IMR-90 (cell line): ENCODE measurements at regions not wholly inside any gene's neighbourhood (a gene's known extent, or its start where the extent isn't known, plus 50 kb on each side); places are given as distances from the start of the nearest gene placed in this dataset.
A peak's percentile ranks its signal among the peaks of the same experiment; 100 is the strongest.

Source experiments
- ATAC-seq: fragments of 200-7000 bp; cut with Tn5 transposase; 2 replicates; pipeline ENCODE4 v1.9.1; 2020; ENCODE audit warnings: low read depth, mild to moderate bottlenecking, moderate library complexity
- BruUV-seq: library from RNA; stranded (reverse); fragments of 400-500 nt; replicated peaks from 2 replicates; lab custom pipeline; 2021; lab: Mats Ljungman, UMichigan
- CTCF ChIA-PET: fragments of 300-600 bp; formaldehyde crosslinking; extraction: SDS; loops from one replicate; lab custom pipeline; 2021; ENCODE audit warnings: antibody characterized with exemption; lab: Yijun Ruan, JAX
- POLR2A ChIA-PET: fragments of 300-600 bp; sonication (Branson Sonifier 250); formaldehyde crosslinking; loops from one replicate; lab custom pipeline; 2022; ENCODE audit warnings: antibody characterized with exemption; ENCODE audit not compliant: unreplicated experiment; lab: Charles Lee
- DNase-seq: peaks from one replicate; pipeline ENCODE4 v3.0.0; 2013
- H2AFZ ChIP-seq: replicated peaks from 2 replicates; pipeline ENCODE3; 2013; ENCODE audit warnings: low read length, mild to moderate bottlenecking; ENCODE audit not compliant: poor library complexity
- H2AK5ac ChIP-seq: 2 replicates; pipeline ENCODE4 v1.6.1; 2013; ENCODE audit warnings: low read depth, low read length, inconsistent platforms
- H2AK9ac ChIP-seq: replicated peaks from 2 replicates; pipeline ENCODE3; 2013; ENCODE audit warnings: mild to moderate bottlenecking, low read depth, low read length, moderate library complexity; ENCODE audit not compliant: poor library complexity
- H2BK120ac ChIP-seq: 2 replicates; pipeline ENCODE4 v1.6.1; 2013; ENCODE audit warnings: low read depth, low read length, inconsistent platforms
- H2BK15ac ChIP-seq: 3 replicates; pipeline ENCODE4 v1.6.1; 2013; ENCODE audit warnings: low read depth, low read length, inconsistent platforms
- H2BK20ac ChIP-seq: 2 replicates; pipeline ENCODE4 v1.6.1; 2013; ENCODE audit warnings: low read depth, mild to moderate bottlenecking, inconsistent platforms, low read length, moderate library complexity
- H2BK5ac ChIP-seq: 2 replicates; pipeline ENCODE4 v1.6.1; 2013; ENCODE audit warnings: mild to moderate bottlenecking, low read depth, low read length, inconsistent platforms; ENCODE audit not compliant: poor library complexity, severe bottlenecking
- H3K14ac ChIP-seq: replicated peaks from 2 replicates; pipeline ENCODE4 v1.6.1; 2013; ENCODE audit warnings: low read depth, low read length, inconsistent platforms
- H3K18ac ChIP-seq: 2 replicates; pipeline ENCODE4 v1.6.1; 2013; ENCODE audit warnings: low read depth, low read length, control low read depth
- H3K23ac ChIP-seq: 2 replicates; pipeline ENCODE4 v1.6.1; 2013; ENCODE audit warnings: low read depth, low read length, inconsistent platforms
- H3K27ac ChIP-seq: 2 replicates; pipeline ENCODE4 v1.5.1; 2013; ENCODE audit warnings: mild to moderate bottlenecking, control low read depth, low read length; ENCODE audit not compliant: insufficient read depth
- H3K27me3 ChIP-seq: 2 replicates; pipeline ENCODE4 v1.6.1; 2013; ENCODE audit warnings: low read length; ENCODE audit not compliant: control insufficient read depth, insufficient read depth
- H3K36me3 ChIP-seq: 2 replicates; pipeline ENCODE4 v1.6.1; 2013; ENCODE audit warnings: low read length, mixed read lengths; ENCODE audit not compliant: control insufficient read depth, insufficient read depth
- H3K4ac ChIP-seq: 2 replicates; pipeline ENCODE4 v1.6.1; 2013; ENCODE audit warnings: low read depth, low read length, inconsistent platforms
- H3K4me1 ChIP-seq: 2 replicates; pipeline ENCODE4 v1.6.1; 2013; ENCODE audit warnings: low read length, mixed read lengths; ENCODE audit not compliant: control insufficient read depth, insufficient read depth
- H3K4me2 ChIP-seq: 2 replicates; pipeline ENCODE4 v1.6.1; 2013; ENCODE audit warnings: low read depth, mild to moderate bottlenecking, control low read depth, low read length, moderate library complexity
- H3K4me3 ChIP-seq: 2 replicates; pipeline ENCODE4 v1.5.1; 2013; ENCODE audit warnings: low read depth, mild to moderate bottlenecking, control low read depth, low read length, moderate library complexity; ENCODE audit not compliant: insufficient read depth
- H3K56ac ChIP-seq: 2 replicates; pipeline ENCODE4 v1.6.1; 2013; ENCODE audit warnings: low read length, inconsistent platforms; ENCODE audit not compliant: insufficient read depth; ENCODE audit errors: extremely low read depth
- H3K79me1 ChIP-seq, 2 experiments: 2 replicates each; pipeline ENCODE4 v1.6.1; 2013; ENCODE audit warnings: low read length in 2 of 2, inconsistent platforms in 1 of 2, low read depth in 1 of 2
- H3K9ac ChIP-seq: 2 replicates; pipeline ENCODE4 v1.6.1; 2013; ENCODE audit warnings: low read depth, low read length, control low read depth
- H3K9me1 ChIP-seq: 2 replicates; pipeline ENCODE4 v1.6.1; 2013; ENCODE audit warnings: low read length, inconsistent platforms; ENCODE audit not compliant: insufficient read depth
- H3K9me3 ChIP-seq: 2 replicates; pipeline ENCODE4 v1.6.1; 2013; ENCODE audit warnings: low read length; ENCODE audit not compliant: control insufficient read depth, insufficient read depth
- H4K20me1 ChIP-seq: 2 replicates; pipeline ENCODE4 v1.6.1; 2013; ENCODE audit warnings: low read length, inconsistent platforms; ENCODE audit not compliant: insufficient read depth
- H4K5ac ChIP-seq: 2 replicates; pipeline ENCODE4 v1.6.1; 2013; ENCODE audit warnings: mild to moderate bottlenecking, low read depth, low read length, control low read depth
- H4K8ac ChIP-seq, 2 experiments: 2 replicates each; pipeline ENCODE4 v1.6.1; 2013; ENCODE audit warnings: low read depth in 2 of 2, low read length in 2 of 2, control low read depth in 1 of 2, inconsistent platforms in 1 of 2
- H4K91ac ChIP-seq: 2 replicates; pipeline ENCODE4 v1.6.1; 2013; ENCODE audit warnings: low read depth, low read length, inconsistent platforms; ENCODE audit not compliant: insufficient read depth
- BHLHE40 ChIP-seq: fragments of 150-350 bp; IDR thresholded peaks from 2 replicates; pipeline ENCODE4 v1.6.1; 2016; ENCODE audit warnings: mild to moderate bottlenecking, low read depth, low read length
- CEBPB ChIP-seq: IDR thresholded peaks from 2 replicates; pipeline ENCODE4 v1.6.1; 2012; ENCODE audit warnings: low read depth, low read length, improper control_type of control experiment
- FOS ChIP-seq: fragments of 150-350 bp; IDR thresholded peaks from 2 replicates; pipeline ENCODE4 v1.6.1; 2016; ENCODE audit warnings: low read depth, low read length
- MXI1 ChIP-seq: IDR thresholded peaks from 2 replicates; pipeline ENCODE4 v1.6.1; 2012; ENCODE audit warnings: low read depth, mild to moderate bottlenecking, low read length, moderate library complexity, borderline replicate concordance
- NFE2L2 ChIP-seq: fragments of 150-350 bp; IDR thresholded peaks from 2 replicates; pipeline ENCODE4 v1.6.1; 2016; ENCODE audit warnings: low read depth, mild to moderate bottlenecking, low read length
- RAD21 ChIP-seq: IDR thresholded peaks from 2 replicates; pipeline ENCODE4 v1.6.1; 2012; ENCODE audit warnings: low read length, improper control_type of control experiment
- RCOR1 ChIP-seq: IDR thresholded peaks from 2 replicates; pipeline ENCODE4 v1.6.1; 2012; ENCODE audit warnings: mild to moderate bottlenecking, low read length, improper control_type of control experiment; ENCODE audit not compliant: insufficient replicate concordance
- RFX5 ChIP-seq: IDR thresholded peaks from 2 replicates; pipeline ENCODE4 v1.8.0; 2012; ENCODE audit warnings: low read depth, mild to moderate bottlenecking, low read length, moderate library complexity
- WGBS, 2 experiments: methylation state at CpG; one replicate each; pipeline versions ENCODE4 v1.1.5 to v1.1.7; 2013; ENCODE audit warnings: missing lambda C conversion rate in 2 of 2; ENCODE audit not compliant: insufficient read length in 1 of 2; ENCODE audit errors: extremely low coverage in 2 of 2; 5-methylcytosine and 5-hydroxymethylcytosine counted together
- dilution Hi-C: fragments of 300-500 bp; cut with HindIII; formaldehyde crosslinking; loops from one replicate; pipeline ENCODE4 v1.14.3; 2018; ENCODE audit warnings: low sequenced_read_pairs; ENCODE audit not compliant: unreplicated experiment
- in situ Hi-C: fragments of 300-500 bp; cut with MboI; formaldehyde crosslinking; loops from 3 replicates; pipeline ENCODE4 v1.14.3; 2019; ENCODE audit warnings: low sequenced_read_pairs, inconsistent platforms, mixed read lengths
- intact Hi-C: fragments of 100-400 bp; cut with micrococcal nuclease; formaldehyde crosslinking; loops from 2 replicates; pipeline ENCODE4 v1.10.0; 2022
- TF ChIP-seq, protein P1 (sequence below): conservative IDR thresholded peaks from 2 replicates; pipeline ENCODE4 v1.5.1; 2012; ENCODE audit warnings: mild to moderate bottlenecking, low read depth, low read length, improper control_type of control experiment
- TF ChIP-seq, protein P2 (sequence below): fragments of 150-350 bp; IDR thresholded peaks from 2 replicates; pipeline ENCODE4 v1.6.1; 2016; ENCODE audit warnings: low read depth, mild to moderate bottlenecking, low read length, moderate library complexity, borderline replicate concordance
- TF ChIP-seq, protein P3 (sequence below): fragments of 150-350 bp; IDR thresholded peaks from 2 replicates; pipeline ENCODE4 v1.6.1; 2017; ENCODE audit warnings: mild to moderate bottlenecking, antibody characterized with exemption, low read length, low read depth

DNA sequence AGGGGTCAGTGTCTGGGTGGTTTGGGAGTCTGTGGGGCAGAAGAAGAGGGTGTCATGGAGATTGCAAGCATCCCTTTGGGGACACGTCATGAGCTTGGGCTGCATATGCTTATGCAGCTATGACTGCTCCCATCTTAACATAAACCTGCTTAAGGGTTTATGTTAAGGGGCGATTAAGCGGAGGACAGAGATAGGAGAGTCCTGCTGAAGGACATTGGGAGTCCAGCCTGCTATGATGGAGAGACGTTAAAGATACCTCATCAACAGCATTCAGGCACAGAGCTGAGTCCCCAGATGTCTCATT lies 76.8 kb upstream of the AKR1E2 start:
- Histone ChIP-seq H4K5ac (no peak overlapping the region), H3K4ac (no peak overlapping the region), H4K8ac (no peak overlapping the region; a peak in 1 of 4 replicates), H3K9me1 (no peaks in the 10 kb centered on the region), H2BK5ac (peak overlapping the region; percentile 20), H3K56ac (no peak overlapping the region), H2AFZ (peak overlapping the region; percentile 58), H3K9ac (no peak overlapping the region), H2BK15ac (no peak overlapping the region), H3K4me1 (no peaks in the 10 kb centered on the region), H3K27me3 (no peaks in the 10 kb centered on the region), H4K20me1 (no peaks in the 10 kb centered on the region), H3K79me1 (peaks cover 4 to 27% of the 10 kb centered on the region in 2 experiments; a peak in 3 of 4 replicates), H3K18ac (no peak overlapping the region), H3K36me3 (no peaks in the 10 kb centered on the region), H3K27ac (no peak overlapping the region), H3K9me3 (no peaks in the 10 kb centered on the region), H2AK5ac (no peak overlapping the region), H4K91ac (no peak overlapping the region), H2BK120ac (0 out of 2 replicates have a peak overlapping the region, but pooled peaks have one; percentile 13), H3K14ac (peak overlapping the region; percentile 23; the same call in 1 of the 2 replicates), H3K4me3 (no peak overlapping the region), H3K23ac (no peak overlapping the region; the same call in 1 of the 2 replicates), H2BK20ac (no peak overlapping the region), H2AK9ac (no peak overlapping the region), H3K4me2 (no peak overlapping the region)
- CTCF ChIA-PET: no interaction called here
- DNase-seq (no peak), ATAC-seq (no peak)
- in situ Hi-C loops (no loop called here), intact Hi-C loops (no loop called here), dilution Hi-C loops (no loop called here)
- WGBS, 2 experiments: 100% methylated on average over 1 of the region's 4 CpGs; no CpG with 5 or more reads in 1 of the 2 experiments
- no peak for TF ChIP-seq RFX5
- no peak for TF ChIP-seq RCOR1
- TF ChIP-seq MXI1: no peak
- TF ChIP-seq NFE2L2: no peak
- TF ChIP-seq, protein P1, sequence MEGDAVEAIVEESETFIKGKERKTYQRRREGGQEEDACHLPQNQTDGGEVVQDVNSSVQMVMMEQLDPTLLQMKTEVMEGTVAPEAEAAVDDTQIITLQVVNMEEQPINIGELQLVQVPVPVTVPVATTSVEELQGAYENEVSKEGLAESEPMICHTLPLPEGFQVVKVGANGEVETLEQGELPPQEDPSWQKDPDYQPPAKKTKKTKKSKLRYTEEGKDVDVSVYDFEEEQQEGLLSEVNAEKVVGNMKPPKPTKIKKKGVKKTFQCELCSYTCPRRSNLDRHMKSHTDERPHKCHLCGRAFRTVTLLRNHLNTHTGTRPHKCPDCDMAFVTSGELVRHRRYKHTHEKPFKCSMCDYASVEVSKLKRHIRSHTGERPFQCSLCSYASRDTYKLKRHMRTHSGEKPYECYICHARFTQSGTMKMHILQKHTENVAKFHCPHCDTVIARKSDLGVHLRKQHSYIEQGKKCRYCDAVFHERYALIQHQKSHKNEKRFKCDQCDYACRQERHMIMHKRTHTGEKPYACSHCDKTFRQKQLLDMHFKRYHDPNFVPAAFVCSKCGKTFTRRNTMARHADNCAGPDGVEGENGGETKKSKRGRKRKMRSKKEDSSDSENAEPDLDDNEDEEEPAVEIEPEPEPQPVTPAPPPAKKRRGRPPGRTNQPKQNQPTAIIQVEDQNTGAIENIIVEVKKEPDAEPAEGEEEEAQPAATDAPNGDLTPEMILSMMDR: no peak
- no peak for TF ChIP-seq RAD21
- TF ChIP-seq CEBPB: no peak
- TF ChIP-seq, protein P2, sequence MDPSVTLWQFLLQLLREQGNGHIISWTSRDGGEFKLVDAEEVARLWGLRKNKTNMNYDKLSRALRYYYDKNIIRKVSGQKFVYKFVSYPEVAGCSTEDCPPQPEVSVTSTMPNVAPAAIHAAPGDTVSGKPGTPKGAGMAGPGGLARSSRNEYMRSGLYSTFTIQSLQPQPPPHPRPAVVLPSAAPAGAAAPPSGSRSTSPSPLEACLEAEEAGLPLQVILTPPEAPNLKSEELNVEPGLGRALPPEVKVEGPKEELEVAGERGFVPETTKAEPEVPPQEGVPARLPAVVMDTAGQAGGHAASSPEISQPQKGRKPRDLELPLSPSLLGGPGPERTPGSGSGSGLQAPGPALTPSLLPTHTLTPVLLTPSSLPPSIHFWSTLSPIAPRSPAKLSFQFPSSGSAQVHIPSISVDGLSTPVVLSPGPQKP: no peak
- TF ChIP-seq FOS: no peak
- TF ChIP-seq BHLHE40: no peak
- TF ChIP-seq, protein P3, sequence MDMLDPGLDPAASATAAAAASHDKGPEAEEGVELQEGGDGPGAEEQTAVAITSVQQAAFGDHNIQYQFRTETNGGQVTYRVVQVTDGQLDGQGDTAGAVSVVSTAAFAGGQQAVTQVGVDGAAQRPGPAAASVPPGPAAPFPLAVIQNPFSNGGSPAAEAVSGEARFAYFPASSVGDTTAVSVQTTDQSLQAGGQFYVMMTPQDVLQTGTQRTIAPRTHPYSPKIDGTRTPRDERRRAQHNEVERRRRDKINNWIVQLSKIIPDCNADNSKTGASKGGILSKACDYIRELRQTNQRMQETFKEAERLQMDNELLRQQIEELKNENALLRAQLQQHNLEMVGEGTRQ: no peak
- POLR2A ChIA-PET: no interaction called here
- no TSS peak for BruUV-seq
